OCI-LY1 (cell line): ENCODE measurements at regions not wholly inside any gene's neighbourhood (a gene's known extent, or its start where the extent isn't known, plus 50 kb on each side); places are given as distances from the start of the nearest gene placed in this dataset.

ENCODE experiments used
- CTCF ChIP-seq: fragments of 200-600 bp; sonication (generic), shearing (Covaris generic); IDR thresholded peaks from 2 replicates; pipeline ENCODE4 v1.5.1; 2017; ENCODE audit warnings: mild to moderate bottlenecking, antibody characterized with exemption, low read length, moderate library complexity, mixed read lengths
- EZH2 ChIP-seq: fragments of 200-600 bp; sonication (generic), shearing (Covaris generic); IDR thresholded peaks from 2 replicates; pipeline ENCODE4 v1.8.0; 2017; ENCODE audit warnings: borderline replicate concordance, mixed run types, mild to moderate bottlenecking, antibody characterized with exemption, low read length, moderate library complexity, mixed read lengths

DNA sequence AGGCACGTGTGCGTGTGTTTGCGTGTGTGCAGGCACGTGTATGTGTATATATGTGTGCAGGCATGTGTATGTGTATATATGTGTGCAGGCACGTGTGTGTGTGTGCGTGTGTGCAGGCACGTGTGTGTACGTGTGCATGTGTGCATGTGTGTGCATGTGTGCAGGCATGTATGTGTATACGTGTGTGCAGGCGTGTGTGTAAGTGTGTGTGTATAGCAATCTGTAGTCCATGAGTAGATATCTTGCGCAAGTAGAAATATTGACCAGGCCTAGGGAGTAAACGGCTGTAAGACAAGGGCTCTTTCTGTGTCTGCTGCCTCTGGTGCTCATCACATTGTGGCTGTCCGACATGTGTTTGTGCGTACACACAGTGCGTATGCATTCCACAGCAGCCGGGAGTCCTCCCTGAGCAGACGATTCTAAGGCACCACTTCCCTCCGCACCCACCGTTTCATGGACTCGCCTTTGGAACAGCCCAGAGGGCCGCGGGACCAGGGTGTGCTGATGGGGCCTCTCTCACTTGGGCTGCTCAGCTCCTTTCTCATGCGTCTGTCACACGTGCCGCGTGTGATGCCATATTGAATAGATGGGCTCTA, 167.6 kb downstream of the ERMARD start:
- TF ChIP-seq CTCF (no peak), EZH2 (no peak)
